ENCODE measurements at regions not wholly inside any gene's neighbourhood (a gene's known extent, or its start where the extent isn't known, plus 50 kb on each side); places are given as distances from the start of the nearest gene placed in this dataset.

- no peaks in the 10 kb centered on the region for H3K36me3 Mint-ChIP-seq (ENCODE audit: low read depth)
- peak; percentile 71 to 84 (median 79) for TF ChIP-seq CTCF (IDR thresholded peaks at IDR 0.05; ENCODE audit: unreplicated experiment in 3 of 3)
- H3K4me3 Mint-ChIP-seq = no peak overlapping the region
These were observed 171.9 kb upstream of the GATA6 start for GRCh38 chr18:21997207-21998143.

GRCh38 chr18:21998486-21998885, 170.9 kb upstream of the GATA6 start:
- Mint-ChIP-seq H3K27ac (peak overlapping the region in 2 of 3 experiments; percentile 12 to 50), H3K4me1 (peaks cover 34% of the 10 kb centered on the region), H3K36me3 (ENCODE audit: low read depth) (no peaks in the 10 kb centered on the region), H3K9me3 (no peaks in the 10 kb centered on the region), H3K27me3 (ENCODE audit: low read depth) (peaks cover 3% of the 10 kb centered on the region), H3K4me3 (no peak overlapping the region)
- no peak for TF ChIP-seq CTCF (IDR thresholded peaks at IDR 0.05; ENCODE audit: unreplicated experiment in 3 of 3)

More at GRCh38 chr18:21997207-21998143, 171.9 kb upstream of the GATA6 start:
- Mint-ChIP-seq H3K9me3 (no peaks in the 10 kb centered on the region), H3K4me1 (peaks cover 31% of the 10 kb centered on the region), H3K27ac (peak overlapping the region; percentile 26 to 83 (median 36)), H3K27me3 (ENCODE audit: low read depth) (peaks cover 3% of the 10 kb centered on the region)

GRCh38 chr18:22001912-22002487, 167.4 kb upstream of the GATA6 start:
- H3K9me3 Mint-ChIP-seq = no peaks in the 10 kb centered on the region
- peaks cover 3% of the 10 kb centered on the region for H3K27me3 Mint-ChIP-seq (ENCODE audit: low read depth)
- H3K4me1 Mint-ChIP-seq = peaks cover 46% of the 10 kb centered on the region
- H3K36me3 Mint-ChIP-seq (ENCODE audit: low read depth) = no peaks in the 10 kb centered on the region
- H3K4me3 Mint-ChIP-seq = no peak overlapping the region
- no peak for TF ChIP-seq CTCF (IDR thresholded peaks at IDR 0.05; ENCODE audit: unreplicated experiment in 3 of 3)
- peak overlapping the region in 1 of 3 experiments; percentile 10 for H3K27ac Mint-ChIP-seq

- Mint-ChIP-seq H3K9me3 (peaks cover 8% of the 10 kb centered on the region), H3K4me1 (peaks cover 26% of the 10 kb centered on the region), H3K36me3 (ENCODE audit: low read depth) (no peaks in the 10 kb centered on the region), H3K4me3 (peak overlapping the region in 1 of 3 experiments; percentile 17), H3K27ac (peak overlapping the region; percentile 75 to 79 (median 76)), H3K27me3 (ENCODE audit: low read depth) (peaks cover 3% of the 10 kb centered on the region)
- TF ChIP-seq CTCF (IDR thresholded peaks at IDR 0.05; ENCODE audit: unreplicated experiment in 3 of 3) = no peak
These were observed 164.1 kb upstream of the GATA6 start for GRCh38 chr18:22005191-22005841.

- H3K9me3 Mint-ChIP-seq = peaks cover 10% of the 10 kb centered on the region
- TF ChIP-seq CTCF (IDR thresholded peaks at IDR 0.05; ENCODE audit: unreplicated experiment in 3 of 3) = no peak
- H3K4me1 Mint-ChIP-seq = peaks cover 23% of the 10 kb centered on the region
- H3K27ac Mint-ChIP-seq = peak overlapping the region; percentile 75 to 79 (median 76)
- no peak overlapping the region for H3K4me3 Mint-ChIP-seq
- no peaks in the 10 kb centered on the region for H3K36me3 Mint-ChIP-seq (ENCODE audit: low read depth)
- peaks cover 3% of the 10 kb centered on the region for H3K27me3 Mint-ChIP-seq (ENCODE audit: low read depth)
These were observed 162.9 kb upstream of the GATA6 start for GRCh38 chr18:22006458-22006857.
